IMR-90 (cell line): ENCODE measurements at regions not wholly inside any gene's neighbourhood (a gene's known extent, or its start where the extent isn't known, plus 50 kb on each side); places are given as distances from the start of the nearest gene placed in this dataset.

Source experiments
- ATAC-seq: fragments of 200-7000 bp; cut with Tn5 transposase; 2 replicates; pipeline ENCODE4 v1.9.1; 2020; ENCODE audit warnings: low read depth, mild to moderate bottlenecking, moderate library complexity
- BruUV-seq: library from RNA; stranded (reverse); fragments of 400-500 nt; replicated peaks from 2 replicates; lab custom pipeline; 2021; lab: Mats Ljungman, UMichigan
- CTCF ChIA-PET: fragments of 300-600 bp; formaldehyde crosslinking; extraction: SDS; loops from one replicate; lab custom pipeline; 2021; ENCODE audit warnings: antibody characterized with exemption; lab: Yijun Ruan, JAX
- POLR2A ChIA-PET: fragments of 300-600 bp; sonication (Branson Sonifier 250); formaldehyde crosslinking; loops from one replicate; lab custom pipeline; 2022; ENCODE audit warnings: antibody characterized with exemption; ENCODE audit not compliant: unreplicated experiment; lab: Charles Lee
- DNase-seq: peaks from one replicate; pipeline ENCODE4 v3.0.0; 2013
- H2AFZ ChIP-seq: replicated peaks from 2 replicates; pipeline ENCODE3; 2013; ENCODE audit warnings: low read length, mild to moderate bottlenecking; ENCODE audit not compliant: poor library complexity
- H2AK5ac ChIP-seq: 2 replicates; pipeline ENCODE4 v1.6.1; 2013; ENCODE audit warnings: low read depth, low read length, inconsistent platforms
- H2AK9ac ChIP-seq: replicated peaks from 2 replicates; pipeline ENCODE3; 2013; ENCODE audit warnings: mild to moderate bottlenecking, low read depth, low read length, moderate library complexity; ENCODE audit not compliant: poor library complexity
- H2BK120ac ChIP-seq: 2 replicates; pipeline ENCODE4 v1.6.1; 2013; ENCODE audit warnings: low read depth, low read length, inconsistent platforms
- H2BK15ac ChIP-seq: 3 replicates; pipeline ENCODE4 v1.6.1; 2013; ENCODE audit warnings: low read depth, low read length, inconsistent platforms
- H2BK20ac ChIP-seq: 2 replicates; pipeline ENCODE4 v1.6.1; 2013; ENCODE audit warnings: low read depth, mild to moderate bottlenecking, inconsistent platforms, low read length, moderate library complexity
- H2BK5ac ChIP-seq: 2 replicates; pipeline ENCODE4 v1.6.1; 2013; ENCODE audit warnings: mild to moderate bottlenecking, low read depth, low read length, inconsistent platforms; ENCODE audit not compliant: poor library complexity, severe bottlenecking
- H3K14ac ChIP-seq: replicated peaks from 2 replicates; pipeline ENCODE4 v1.6.1; 2013; ENCODE audit warnings: low read depth, low read length, inconsistent platforms
- H3K18ac ChIP-seq: 2 replicates; pipeline ENCODE4 v1.6.1; 2013; ENCODE audit warnings: low read depth, low read length, control low read depth
- H3K23ac ChIP-seq: 2 replicates; pipeline ENCODE4 v1.6.1; 2013; ENCODE audit warnings: low read depth, low read length, inconsistent platforms
- H3K27ac ChIP-seq: 2 replicates; pipeline ENCODE4 v1.5.1; 2013; ENCODE audit warnings: mild to moderate bottlenecking, control low read depth, low read length; ENCODE audit not compliant: insufficient read depth
- H3K27me3 ChIP-seq: 2 replicates; pipeline ENCODE4 v1.6.1; 2013; ENCODE audit warnings: low read length; ENCODE audit not compliant: control insufficient read depth, insufficient read depth
- H3K36me3 ChIP-seq: 2 replicates; pipeline ENCODE4 v1.6.1; 2013; ENCODE audit warnings: low read length, mixed read lengths; ENCODE audit not compliant: control insufficient read depth, insufficient read depth
- H3K4ac ChIP-seq: 2 replicates; pipeline ENCODE4 v1.6.1; 2013; ENCODE audit warnings: low read depth, low read length, inconsistent platforms
- H3K4me1 ChIP-seq: 2 replicates; pipeline ENCODE4 v1.6.1; 2013; ENCODE audit warnings: low read length, mixed read lengths; ENCODE audit not compliant: control insufficient read depth, insufficient read depth
- H3K4me2 ChIP-seq: 2 replicates; pipeline ENCODE4 v1.6.1; 2013; ENCODE audit warnings: low read depth, mild to moderate bottlenecking, control low read depth, low read length, moderate library complexity
- H3K4me3 ChIP-seq: 2 replicates; pipeline ENCODE4 v1.5.1; 2013; ENCODE audit warnings: low read depth, mild to moderate bottlenecking, control low read depth, low read length, moderate library complexity; ENCODE audit not compliant: insufficient read depth
- H3K56ac ChIP-seq: 2 replicates; pipeline ENCODE4 v1.6.1; 2013; ENCODE audit warnings: low read length, inconsistent platforms; ENCODE audit not compliant: insufficient read depth; ENCODE audit errors: extremely low read depth
- H3K79me1 ChIP-seq, 2 experiments: 2 replicates each; pipeline ENCODE4 v1.6.1; 2013; ENCODE audit warnings: low read length in 2 of 2, inconsistent platforms in 1 of 2, low read depth in 1 of 2
- H3K9ac ChIP-seq: 2 replicates; pipeline ENCODE4 v1.6.1; 2013; ENCODE audit warnings: low read depth, low read length, control low read depth
- H3K9me1 ChIP-seq: 2 replicates; pipeline ENCODE4 v1.6.1; 2013; ENCODE audit warnings: low read length, inconsistent platforms; ENCODE audit not compliant: insufficient read depth
- H3K9me3 ChIP-seq: 2 replicates; pipeline ENCODE4 v1.6.1; 2013; ENCODE audit warnings: low read length; ENCODE audit not compliant: control insufficient read depth, insufficient read depth
- H4K20me1 ChIP-seq: 2 replicates; pipeline ENCODE4 v1.6.1; 2013; ENCODE audit warnings: low read length, inconsistent platforms; ENCODE audit not compliant: insufficient read depth
- H4K5ac ChIP-seq: 2 replicates; pipeline ENCODE4 v1.6.1; 2013; ENCODE audit warnings: mild to moderate bottlenecking, low read depth, low read length, control low read depth
- H4K8ac ChIP-seq, 2 experiments: 2 replicates each; pipeline ENCODE4 v1.6.1; 2013; ENCODE audit warnings: low read depth in 2 of 2, low read length in 2 of 2, control low read depth in 1 of 2, inconsistent platforms in 1 of 2
- H4K91ac ChIP-seq: 2 replicates; pipeline ENCODE4 v1.6.1; 2013; ENCODE audit warnings: low read depth, low read length, inconsistent platforms; ENCODE audit not compliant: insufficient read depth
- BHLHE40 ChIP-seq: fragments of 150-350 bp; IDR thresholded peaks from 2 replicates; pipeline ENCODE4 v1.6.1; 2016; ENCODE audit warnings: mild to moderate bottlenecking, low read depth, low read length
- CEBPB ChIP-seq: IDR thresholded peaks from 2 replicates; pipeline ENCODE4 v1.6.1; 2012; ENCODE audit warnings: low read depth, low read length, improper control_type of control experiment
- CHD1 ChIP-seq: IDR thresholded peaks from 2 replicates; pipeline ENCODE4 v1.6.1; 2012; ENCODE audit warnings: low read depth, low read length, improper control_type of control experiment
- CTCF ChIP-seq: conservative IDR thresholded peaks from 2 replicates; pipeline ENCODE4 v1.5.1; 2012; ENCODE audit warnings: mild to moderate bottlenecking, low read depth, low read length, improper control_type of control experiment
- ELK1 ChIP-seq: fragments of 150-350 bp; IDR thresholded peaks from 2 replicates; pipeline ENCODE4 v1.6.1; 2016; ENCODE audit warnings: low read depth, mild to moderate bottlenecking, low read length, moderate library complexity, borderline replicate concordance
- FOS ChIP-seq: fragments of 150-350 bp; IDR thresholded peaks from 2 replicates; pipeline ENCODE4 v1.6.1; 2016; ENCODE audit warnings: low read depth, low read length
- MAZ ChIP-seq: IDR thresholded peaks from 2 replicates; pipeline ENCODE4 v1.6.1; 2012; ENCODE audit warnings: low read depth, mild to moderate bottlenecking, low read length, improper control_type of control experiment, moderate library complexity, borderline replicate concordance
- NFE2L2 ChIP-seq: fragments of 150-350 bp; IDR thresholded peaks from 2 replicates; pipeline ENCODE4 v1.6.1; 2016; ENCODE audit warnings: low read depth, mild to moderate bottlenecking, low read length
- POLR2A ChIP-seq: IDR thresholded peaks from 2 replicates; pipeline ENCODE4 v1.6.1; 2012; ENCODE audit warnings: mild to moderate bottlenecking, low read depth, low read length
- RAD21 ChIP-seq: IDR thresholded peaks from 2 replicates; pipeline ENCODE4 v1.6.1; 2012; ENCODE audit warnings: low read length, improper control_type of control experiment
- RCOR1 ChIP-seq: IDR thresholded peaks from 2 replicates; pipeline ENCODE4 v1.6.1; 2012; ENCODE audit warnings: mild to moderate bottlenecking, low read length, improper control_type of control experiment; ENCODE audit not compliant: insufficient replicate concordance
- RFX5 ChIP-seq: IDR thresholded peaks from 2 replicates; pipeline ENCODE4 v1.8.0; 2012; ENCODE audit warnings: low read depth, mild to moderate bottlenecking, low read length, moderate library complexity
- SMC3 ChIP-seq: fragments of 150-350 bp; IDR thresholded peaks from 2 replicates; pipeline ENCODE4 v1.6.1; 2016; ENCODE audit warnings: low read depth, mild to moderate bottlenecking, antibody characterized with exemption, low read length, moderate library complexity
- USF2 ChIP-seq: fragments of 150-350 bp; IDR thresholded peaks from 2 replicates; pipeline ENCODE4 v1.6.1; 2017; ENCODE audit warnings: mild to moderate bottlenecking, antibody characterized with exemption, low read length, low read depth
- WGBS, 2 experiments: methylation state at CpG; one replicate each; pipeline versions ENCODE4 v1.1.5 to v1.1.7; 2013; ENCODE audit warnings: missing lambda C conversion rate in 2 of 2; ENCODE audit not compliant: insufficient read length in 1 of 2; ENCODE audit errors: extremely low coverage in 2 of 2; 5-methylcytosine and 5-hydroxymethylcytosine counted together
- dilution Hi-C: fragments of 300-500 bp; cut with HindIII; formaldehyde crosslinking; loops from one replicate; pipeline ENCODE4 v1.14.3; 2018; ENCODE audit warnings: low sequenced_read_pairs; ENCODE audit not compliant: unreplicated experiment
- in situ Hi-C: fragments of 300-500 bp; cut with MboI; formaldehyde crosslinking; loops from 3 replicates; pipeline ENCODE4 v1.14.3; 2019; ENCODE audit warnings: low sequenced_read_pairs, inconsistent platforms, mixed read lengths
- intact Hi-C: fragments of 100-400 bp; cut with micrococcal nuclease; formaldehyde crosslinking; loops from 2 replicates; pipeline ENCODE4 v1.10.0; 2022

GRCh38 chr11:119506436-119506835, 83.5 kb upstream of the THY1 start:
- no CpG with 5 or more reads among the region's 3 CpGs for WGBS, 2 experiments
- Histone ChIP-seq H3K18ac (no peak overlapping the region), H3K4me3 (no peak overlapping the region), H3K27me3 (peaks cover 10% of the 10 kb centered on the region), H3K4ac (no peak overlapping the region), H3K9me3 (0 out of 2 replicates have a peak, but pooled peaks cover 2% of the 10 kb centered on the region), H2BK15ac (no peak overlapping the region), H4K91ac (no peak overlapping the region), H3K36me3 (no peaks in the 10 kb centered on the region), H3K14ac (no peak overlapping the region), H2BK120ac (no peak overlapping the region), H3K4me2 (no peak overlapping the region), H4K8ac (no peak overlapping the region), H4K20me1 (no peaks in the 10 kb centered on the region), H3K9me1 (no peaks in the 10 kb centered on the region), H2BK5ac (no peak overlapping the region), H3K23ac (no peak overlapping the region), H3K79me1 (no peaks in the 10 kb centered on the region), H3K4me1 (peaks cover 2% of the 10 kb centered on the region; the same call in 1 of the 2 replicates), H2AK9ac (no peak overlapping the region), H2AFZ (no peak overlapping the region), H3K27ac (no peak overlapping the region), H2AK5ac (no peak overlapping the region), H4K5ac (no peak overlapping the region), H3K9ac (no peak overlapping the region), H2BK20ac (no peak overlapping the region), H3K56ac (no peak overlapping the region)
- dilution Hi-C loops (no loop called here), in situ Hi-C loops (no loop called here), intact Hi-C loops (no loop called here)
- ChIA-PET CTCF (no interaction called here), POLR2A (no interaction called here)
- DNase-seq, result no peak
- BruUV-seq, result no TSS peak
- ATAC-seq, result no peak
- TF ChIP-seq CHD1, result no peak
- no peak for TF ChIP-seq NFE2L2
- TF ChIP-seq RFX5, result no peak
- TF ChIP-seq POLR2A, result no peak
- TF ChIP-seq BHLHE40, result no peak
- TF ChIP-seq ELK1, result no peak
- no peak for TF ChIP-seq SMC3
- no peak for TF ChIP-seq RCOR1
- TF ChIP-seq FOS, result no peak
- no peak for TF ChIP-seq MAZ
- no peak for TF ChIP-seq RAD21
- no peak for TF ChIP-seq CEBPB
- TF ChIP-seq CTCF, result no peak
- TF ChIP-seq USF2, result no peak
